ENCODE measurements at regions not wholly inside any gene's neighbourhood (a gene's known extent, or its start where the extent isn't known, plus 50 kb on each side); places are given as distances from the start of the nearest gene placed in this dataset.

DNA sequence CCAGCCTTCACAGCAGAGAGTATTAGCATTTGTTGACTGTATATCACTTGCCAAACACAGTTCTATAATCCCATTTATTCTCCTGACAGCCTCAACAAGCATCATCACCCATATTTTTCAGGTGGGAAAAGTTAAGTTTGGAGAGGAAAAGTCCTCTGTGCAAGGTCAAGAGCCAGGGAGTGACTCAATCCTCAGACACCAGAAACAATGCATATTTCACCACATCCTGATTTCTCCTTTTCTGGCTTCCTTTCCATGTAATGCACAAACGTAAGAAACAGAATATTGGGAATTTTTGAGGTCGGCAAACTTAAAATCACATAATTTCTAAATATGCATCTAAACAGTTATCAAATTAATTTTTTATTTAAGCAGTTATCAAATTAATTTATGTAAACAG is 116.0 kb upstream of the GADL1 start:
- H3K14ac ChIP-seq (ENCODE audit: insufficient read depth, low read length) = no peak overlapping the region
- H2AFZ ChIP-seq (ENCODE audit: low read length) = no peak overlapping the region
- peaks cover 9 to 13% of the 10 kb centered on the region in 2 experiments for H3K4me1 Mint-ChIP-seq
- no peak overlapping the region for H3K4ac ChIP-seq (ENCODE audit: low read depth, low read length)
- no peak overlapping the region for H3K27ac ChIP-seq (ENCODE audit: insufficient read length, low read depth, low read length)
- no peak overlapping the region for H3K27ac Mint-ChIP-seq
- no peak overlapping the region for H2BK12ac ChIP-seq (ENCODE audit: insufficient read length, low read depth, low read length)
- no peaks in the 10 kb centered on the region; the same call in 1 of the 2 replicates for H3K27me3 ChIP-seq (ENCODE audit: insufficient read depth, low read length)
- no peak overlapping the region for H3K56ac ChIP-seq (ENCODE audit: insufficient read length, low read depth, low read length)
- H3K79me1 ChIP-seq (ENCODE audit: insufficient read depth, low read depth, low read length, poor library complexity, severe bottlenecking) = no peaks in the 10 kb centered on the region
- H3K4me2 ChIP-seq (ENCODE audit: insufficient read depth, insufficient read length, low read length) = no peak overlapping the region
- no peak for DNase-seq
- H3K79me2 ChIP-seq (ENCODE audit: insufficient read depth, low read length) = no peaks in the 10 kb centered on the region
- H3K4me3 Mint-ChIP-seq = no peak overlapping the region
- no peaks in the 10 kb centered on the region for H3K23me2 ChIP-seq (ENCODE audit: insufficient read length, low read depth, low read length, poor library complexity, severe bottlenecking)
- no peak overlapping the region for H2BK5ac ChIP-seq (ENCODE audit: insufficient read length, low read length)
- TF ChIP-seq, protein P1, sequence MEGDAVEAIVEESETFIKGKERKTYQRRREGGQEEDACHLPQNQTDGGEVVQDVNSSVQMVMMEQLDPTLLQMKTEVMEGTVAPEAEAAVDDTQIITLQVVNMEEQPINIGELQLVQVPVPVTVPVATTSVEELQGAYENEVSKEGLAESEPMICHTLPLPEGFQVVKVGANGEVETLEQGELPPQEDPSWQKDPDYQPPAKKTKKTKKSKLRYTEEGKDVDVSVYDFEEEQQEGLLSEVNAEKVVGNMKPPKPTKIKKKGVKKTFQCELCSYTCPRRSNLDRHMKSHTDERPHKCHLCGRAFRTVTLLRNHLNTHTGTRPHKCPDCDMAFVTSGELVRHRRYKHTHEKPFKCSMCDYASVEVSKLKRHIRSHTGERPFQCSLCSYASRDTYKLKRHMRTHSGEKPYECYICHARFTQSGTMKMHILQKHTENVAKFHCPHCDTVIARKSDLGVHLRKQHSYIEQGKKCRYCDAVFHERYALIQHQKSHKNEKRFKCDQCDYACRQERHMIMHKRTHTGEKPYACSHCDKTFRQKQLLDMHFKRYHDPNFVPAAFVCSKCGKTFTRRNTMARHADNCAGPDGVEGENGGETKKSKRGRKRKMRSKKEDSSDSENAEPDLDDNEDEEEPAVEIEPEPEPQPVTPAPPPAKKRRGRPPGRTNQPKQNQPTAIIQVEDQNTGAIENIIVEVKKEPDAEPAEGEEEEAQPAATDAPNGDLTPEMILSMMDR (conservative IDR thresholded peaks at IDR 0.05) = no peak
- no peak overlapping the region for H4K91ac ChIP-seq (ENCODE audit: insufficient read length, low read depth, low read length)
- H3K9me3 ChIP-seq (ENCODE audit: control insufficient read depth, low read depth, low read length) = no peaks in the 10 kb centered on the region
- no peak overlapping the region for H2BK20ac ChIP-seq (ENCODE audit: low read depth, low read length, poor library complexity, severe bottlenecking)
- no peak overlapping the region for H4K5ac ChIP-seq (ENCODE audit: insufficient read length, low read depth, low read length)
- H3K18ac ChIP-seq (ENCODE audit: insufficient read length, low read depth, low read length) = no peak overlapping the region
- H3K9ac ChIP-seq (ENCODE audit: extremely low read depth, insufficient read length, low read length) = no peak overlapping the region
- no peaks in the 10 kb centered on the region for H3K4me1 ChIP-seq (ENCODE audit: insufficient read depth, low read length)
- H3K36me3 Mint-ChIP-seq (ENCODE audit: insufficient read depth in 1 of 3, low read depth in 3 of 3) = no peaks in the 10 kb centered on the region
- H4K8ac ChIP-seq (replicated peaks; ENCODE audit: insufficient read length, low read depth, low read length) = no peak overlapping the region
- no CpG with 5 or more reads among the region's 2 CpGs for WGBS (ENCODE audit: extremely low coverage, insufficient read length, low lambda C conversion rate)
- H3K23ac ChIP-seq (ENCODE audit: insufficient read length, low read depth, low read length) = no peak overlapping the region
- H4K20me1 ChIP-seq (ENCODE audit: control insufficient read depth, insufficient read depth, insufficient read length) = no peaks in the 10 kb centered on the region
- H3T11ph ChIP-seq (ENCODE audit: low read length) = no peak overlapping the region
- no peak overlapping the region for H2BK120ac ChIP-seq (ENCODE audit: low read depth, low read length, poor library complexity, severe bottlenecking)
- no peak overlapping the region for H2BK15ac ChIP-seq (ENCODE audit: low read depth, low read length)
- H2AK5ac ChIP-seq (ENCODE audit: insufficient read length, low read length) = no peak overlapping the region
- peaks cover 0 to 5% of the 10 kb centered on the region in 2 experiments; a peak in 3 of 5 replicates for H3K9me3 Mint-ChIP-seq
- H3K27me3 Mint-ChIP-seq (ENCODE audit: low read depth) = peaks cover 91% of the 10 kb centered on the region
